Progenitor cell of endocrine pancreas (in vitro differentiated cells): ENCODE measurements at regions not wholly inside any gene's neighbourhood (a gene's known extent, or its start where the extent isn't known, plus 50 kb on each side); places are given as distances from the start of the nearest gene placed in this dataset.

Experiments used
- DNase-seq: peaks from one replicate; pipeline ENCODE4 v3.0.0; 2021; ENCODE audit warnings: low spot score; ENCODE audit not compliant: unreplicated experiment
- H3K27ac Mint-ChIP-seq: 2 replicates; pipeline ENCODE4 v1.8.0; 2021; ENCODE audit warnings: mild to moderate bottlenecking, moderate library complexity, mixed read lengths
- H3K27me3 Mint-ChIP-seq: 2 replicates; pipeline ENCODE4 v1.8.0; 2021; ENCODE audit warnings: mixed read lengths
- H3K36me3 Mint-ChIP-seq: 2 replicates; pipeline ENCODE4 v1.8.0; 2022; ENCODE audit warnings: mixed read lengths; ENCODE audit not compliant: insufficient read depth
- H3K4me1 Mint-ChIP-seq: 2 replicates; pipeline ENCODE4 v1.8.0; 2021; ENCODE audit warnings: low read depth, mixed read lengths
- H3K4me3 Mint-ChIP-seq: 2 replicates; pipeline ENCODE4 v1.8.0; 2021; ENCODE audit warnings: low read depth, mild to moderate bottlenecking, moderate library complexity, mixed read lengths
- H3K9me3 Mint-ChIP-seq: 2 replicates; pipeline ENCODE4 v1.8.0; 2021; ENCODE audit warnings: low read depth, mixed read lengths
- CTCF ChIP-seq: fragments of 200-600 bp; sonication (generic); IDR thresholded peaks from one replicate; pipeline ENCODE4 v1.5.0; 2021; ENCODE audit warnings: antibody characterized with exemption, mild to moderate bottlenecking; ENCODE audit not compliant: unreplicated experiment

GRCh38 chr11:28596816-28597215 is 488.6 kb downstream of the METTL15 start:
- Mint-ChIP-seq H3K4me1 (no peaks in the 10 kb centered on the region), H3K27ac (no peak overlapping the region), H3K27me3 (no peaks in the 10 kb centered on the region), H3K9me3 (no peaks in the 10 kb centered on the region), H3K4me3 (no peak overlapping the region), H3K36me3 (no peaks in the 10 kb centered on the region)
- TF ChIP-seq CTCF, result no peak
- no peak for DNase-seq

- H3K27ac Mint-ChIP-seq, result no peak overlapping the region
- no peaks in the 10 kb centered on the region for H3K36me3 Mint-ChIP-seq
- DNase-seq, result no peak
- H3K4me1 Mint-ChIP-seq, result no peaks in the 10 kb centered on the region
- no peaks in the 10 kb centered on the region for H3K9me3 Mint-ChIP-seq
- TF ChIP-seq CTCF, result no peak
- H3K4me3 Mint-ChIP-seq, result no peak overlapping the region
- H3K27me3 Mint-ChIP-seq, result no peaks in the 10 kb centered on the region
Measured at GRCh38 chr11:28592141-28592540, 484.0 kb downstream of the METTL15 start.

GRCh38 chr11:28584992-28585391 is 476.8 kb downstream of the METTL15 start:
- Mint-ChIP-seq H3K4me1 (no peaks in the 10 kb centered on the region), H3K27ac (no peak overlapping the region), H3K4me3 (no peak overlapping the region), H3K27me3 (no peaks in the 10 kb centered on the region), H3K9me3 (no peaks in the 10 kb centered on the region), H3K36me3 (no peaks in the 10 kb centered on the region)
- DNase-seq, result no peak
- TF ChIP-seq CTCF, result no peak

GRCh38 chr11:28582506-28582905 is 474.3 kb downstream of the METTL15 start:
- H3K4me3 Mint-ChIP-seq, result no peak overlapping the region
- H3K9me3 Mint-ChIP-seq, result no peaks in the 10 kb centered on the region
- no peak for TF ChIP-seq CTCF
- no peak overlapping the region for H3K27ac Mint-ChIP-seq
- no peak for DNase-seq
- H3K36me3 Mint-ChIP-seq, result no peaks in the 10 kb centered on the region
- H3K4me1 Mint-ChIP-seq, result no peaks in the 10 kb centered on the region
- no peaks in the 10 kb centered on the region for H3K27me3 Mint-ChIP-seq

GRCh38 chr11:28581286-28582242 is 473.4 kb downstream of the METTL15 start:
- TF ChIP-seq CTCF, result no peak
- no peak for DNase-seq
- no peak overlapping the region for H3K27ac Mint-ChIP-seq
- no peaks in the 10 kb centered on the region for H3K27me3 Mint-ChIP-seq
- H3K36me3 Mint-ChIP-seq, result no peaks in the 10 kb centered on the region
- no peaks in the 10 kb centered on the region for H3K9me3 Mint-ChIP-seq
- H3K4me1 Mint-ChIP-seq, result no peaks in the 10 kb centered on the region
- no peak overlapping the region for H3K4me3 Mint-ChIP-seq
